ENCODE measurements at regions not wholly inside any gene's neighbourhood (a gene's known extent, or its start where the extent isn't known, plus 50 kb on each side); places are given as distances from the start of the nearest gene placed in this dataset.

- FAIRE-seq (no peak), DNase-seq (ENCODE audit: low spot score) (no peak)
These were observed 132.7 kb upstream of the ONECUT1 start for GRCh38 chr15:52922871-52923270.

GRCh38 chr15:52912172-52912571, 122.0 kb upstream of the ONECUT1 start:
- no peak for DNase-seq (ENCODE audit: low spot score)
- FAIRE-seq: no peak

DNA sequence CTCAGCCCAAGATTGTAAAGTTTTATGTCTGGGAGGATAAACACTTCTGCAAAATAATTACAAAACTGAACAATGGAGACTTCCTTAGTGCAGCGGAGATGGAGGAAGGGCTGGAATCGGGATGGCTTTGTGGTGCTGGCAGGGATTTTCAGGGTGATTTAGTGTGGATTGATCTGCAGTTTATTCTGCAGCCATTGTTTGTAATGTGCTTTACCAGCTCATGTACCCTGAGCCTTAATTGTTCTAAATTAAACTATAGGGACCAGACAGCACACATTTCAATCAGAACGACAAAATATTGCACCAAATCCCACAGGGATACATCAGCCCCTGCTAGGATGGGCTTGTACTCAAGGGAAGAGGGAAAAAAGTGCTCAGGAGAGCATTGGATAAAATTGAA, 103.2 kb upstream of the ONECUT1 start:
- FAIRE-seq (no peak), DNase-seq (ENCODE audit: low spot score) (no peak)

DNA sequence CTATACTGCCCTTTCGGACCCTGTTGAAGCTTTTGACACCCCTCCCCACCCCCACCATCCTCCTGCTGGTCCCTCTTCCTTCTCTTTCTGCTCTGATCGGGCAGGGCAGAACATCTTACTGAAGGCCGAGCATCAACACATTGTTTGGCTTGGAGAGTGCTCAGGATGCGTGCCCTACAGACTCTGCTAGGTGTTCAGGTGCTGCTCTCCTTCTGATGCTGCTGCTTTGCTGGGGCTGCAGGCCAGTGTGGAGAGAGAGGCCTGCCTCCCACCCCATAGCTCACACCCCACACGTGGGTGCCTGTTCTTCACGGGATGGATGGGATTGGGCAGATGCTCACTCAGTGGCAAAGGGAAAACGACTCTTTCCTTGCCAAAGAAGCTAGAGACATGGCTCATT, 89.8 kb upstream of the ONECUT1 start:
- DNase-seq (ENCODE audit: low spot score): no peak
- FAIRE-seq: no peak

DNA sequence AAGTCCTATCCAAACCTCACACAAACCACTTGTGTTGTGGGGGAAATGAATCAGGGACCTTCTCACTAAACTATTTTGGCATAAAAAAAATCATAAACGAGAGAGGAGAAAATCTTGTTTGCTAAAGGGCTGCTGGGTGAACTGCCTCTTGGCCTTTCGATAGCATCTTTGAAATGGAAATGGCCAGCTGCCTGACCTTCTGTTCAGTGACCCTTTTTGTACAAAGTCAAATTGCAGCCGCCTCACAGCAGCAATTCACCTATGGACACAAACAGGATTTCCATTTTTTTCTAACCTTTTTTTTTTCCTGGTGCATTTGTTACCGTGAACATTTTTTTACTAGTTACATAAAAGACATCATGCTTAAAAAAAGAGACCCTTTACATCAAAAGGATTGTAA, 89.0 kb upstream of the ONECUT1 start:
- DNase-seq (ENCODE audit: low spot score) (no peak), FAIRE-seq (no peak)

DNA sequence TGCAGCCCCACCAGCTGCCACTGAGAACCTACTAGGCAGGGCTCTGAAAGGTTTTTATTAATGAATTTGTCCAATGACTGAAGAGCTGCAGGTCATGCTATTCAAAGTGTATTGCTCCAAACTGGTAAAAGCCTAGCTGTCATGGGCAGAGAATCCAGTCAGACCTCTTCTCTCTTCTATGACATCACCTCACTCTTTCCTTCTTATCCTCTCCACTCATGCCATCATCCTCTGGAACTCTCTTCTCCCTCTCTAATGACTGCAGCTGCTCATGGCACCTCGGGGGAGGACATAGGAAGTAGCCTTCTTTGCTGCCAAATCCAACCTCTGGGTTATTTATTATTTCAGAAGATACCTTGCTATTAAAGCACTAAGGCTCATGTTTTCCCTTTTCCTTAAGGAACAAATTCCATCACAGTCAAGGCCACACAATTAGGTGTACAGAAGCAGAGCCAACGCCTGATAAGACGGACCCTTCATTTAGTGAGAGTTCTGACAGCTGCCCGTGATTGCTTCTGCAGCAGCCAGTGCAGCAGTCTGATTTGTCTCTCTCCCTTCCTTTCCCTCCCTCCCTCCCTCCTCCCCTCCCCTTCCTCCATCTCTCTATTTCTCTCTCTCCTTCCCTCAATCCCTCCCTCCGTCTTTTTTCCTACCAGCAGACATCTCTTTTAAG, 87.0 kb upstream of the ONECUT1 start:
- FAIRE-seq: no peak
- no peak for DNase-seq (ENCODE audit: low spot score)

DNA sequence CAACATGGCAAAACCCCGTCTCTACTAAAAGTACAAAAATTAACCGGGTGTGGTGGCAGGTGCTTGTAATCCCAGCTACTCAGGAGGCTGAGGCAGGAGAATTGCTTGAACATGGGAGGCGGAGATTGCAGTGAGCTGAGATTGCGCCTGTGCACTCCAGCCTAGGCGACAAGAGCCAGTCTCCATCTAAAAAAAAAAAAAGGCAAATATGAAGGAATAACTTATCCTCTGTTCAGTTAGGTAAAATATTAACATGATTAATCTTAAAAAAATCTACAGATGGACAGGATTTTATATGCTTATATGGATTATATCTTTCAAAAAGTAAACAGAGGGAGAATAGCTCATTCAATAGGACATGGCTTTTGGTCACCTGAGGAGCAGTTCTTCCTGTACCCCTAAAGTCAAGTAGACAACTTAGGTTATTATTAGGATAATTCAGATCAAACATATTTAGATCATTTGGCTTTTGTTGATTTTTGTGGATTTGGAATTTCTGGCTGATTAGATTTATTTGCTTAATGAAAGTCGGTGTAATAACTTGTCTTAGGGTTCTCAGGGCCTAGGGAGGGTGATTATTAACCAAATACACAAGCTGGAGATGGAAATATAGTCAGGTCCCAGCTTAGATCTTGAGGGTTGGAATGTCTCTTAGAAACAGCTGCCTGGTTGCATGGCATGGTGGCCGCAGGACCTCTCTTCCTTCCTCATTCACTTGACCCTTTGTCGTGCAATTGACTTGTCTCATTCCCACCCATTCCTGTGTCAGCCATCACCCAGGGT, 82.1 kb upstream of the ONECUT1 start:
- no peak for DNase-seq (ENCODE audit: low spot score)
- FAIRE-seq: no peak

DNA sequence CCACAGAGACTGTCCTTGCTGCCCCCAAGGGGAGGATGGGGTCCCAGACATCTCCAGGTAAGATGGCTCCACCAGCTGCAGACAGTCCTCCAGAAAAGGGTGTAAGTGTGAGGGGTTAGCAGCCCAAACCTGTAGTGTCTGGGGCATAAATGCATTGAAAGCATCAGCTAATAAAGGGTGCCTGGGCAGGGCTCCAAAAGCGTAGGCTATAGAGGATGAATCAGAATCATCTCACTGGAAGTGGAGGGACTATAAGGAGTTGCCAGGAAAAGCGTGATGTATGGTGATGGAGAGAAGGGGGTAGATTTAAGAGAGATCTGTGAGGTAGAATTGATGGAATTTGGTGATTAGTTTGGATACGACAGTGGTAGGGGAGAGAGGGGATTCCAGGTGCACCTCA, 79.9 kb upstream of the ONECUT1 start:
- DNase-seq (ENCODE audit: low spot score) (no peak), FAIRE-seq (no peak)

- FAIRE-seq (no peak), DNase-seq (ENCODE audit: low spot score) (no peak)
These were observed 76.6 kb upstream of the ONECUT1 start for GRCh38 chr15:52866698-52867097.

GRCh38 chr15:52862677-52863076, 72.5 kb upstream of the ONECUT1 start:
- FAIRE-seq (no peak), DNase-seq (ENCODE audit: low spot score) (no peak)

GRCh38 chr15:52858782-52859176, 68.6 kb upstream of the ONECUT1 start:
- no peak for FAIRE-seq
- DNase-seq (ENCODE audit: low spot score): no peak

DNA sequence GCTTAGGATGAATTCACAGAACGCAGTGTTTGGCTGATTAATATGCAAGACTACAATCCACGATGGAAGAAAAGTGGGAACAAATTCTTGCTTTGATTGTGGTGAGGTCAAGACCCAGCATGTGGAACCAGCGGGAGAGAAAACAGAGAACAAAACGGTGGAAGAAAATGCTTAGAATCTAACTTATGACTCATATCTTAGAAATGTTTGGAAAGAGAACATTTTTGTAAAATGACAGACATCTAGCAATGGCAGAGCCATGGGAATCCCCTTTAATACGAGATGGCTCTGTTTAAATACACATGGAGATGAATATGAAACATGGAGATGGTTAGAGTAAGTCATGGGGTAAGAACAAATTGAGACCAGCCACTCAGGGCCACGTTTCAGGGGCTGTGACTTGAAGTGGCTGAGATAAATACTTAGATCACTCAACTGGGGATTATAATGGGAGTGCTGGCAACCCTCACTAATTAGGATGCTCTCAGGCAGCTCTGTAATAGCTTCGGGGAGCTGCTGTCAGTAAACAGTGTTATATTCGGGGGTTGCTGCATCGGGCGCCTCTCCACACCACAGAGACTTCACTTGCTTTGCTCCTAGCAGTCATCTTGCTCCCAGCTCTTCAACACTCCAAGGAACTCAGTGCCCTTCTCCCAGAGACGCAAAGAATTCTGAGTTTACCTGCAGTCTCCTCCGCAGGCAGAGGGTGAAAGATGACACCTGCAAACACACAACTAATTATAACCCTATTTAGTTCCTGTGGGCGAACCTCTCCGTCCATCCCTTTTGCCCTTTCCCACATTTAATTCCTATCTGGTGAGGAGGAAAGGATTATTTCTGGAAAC, 68.0 kb upstream of the ONECUT1 start:
- DNase-seq (ENCODE audit: low spot score): peak; percentile 25
- no peak for FAIRE-seq

GRCh38 chr15:52857471-52857870, 67.3 kb upstream of the ONECUT1 start:
- FAIRE-seq (no peak), DNase-seq (ENCODE audit: low spot score) (peak; percentile 9)

- FAIRE-seq (no peak), DNase-seq (ENCODE audit: low spot score) (no peak)
These were observed 66.2 kb upstream of the ONECUT1 start for GRCh38 chr15:52856286-52856685.

DNA sequence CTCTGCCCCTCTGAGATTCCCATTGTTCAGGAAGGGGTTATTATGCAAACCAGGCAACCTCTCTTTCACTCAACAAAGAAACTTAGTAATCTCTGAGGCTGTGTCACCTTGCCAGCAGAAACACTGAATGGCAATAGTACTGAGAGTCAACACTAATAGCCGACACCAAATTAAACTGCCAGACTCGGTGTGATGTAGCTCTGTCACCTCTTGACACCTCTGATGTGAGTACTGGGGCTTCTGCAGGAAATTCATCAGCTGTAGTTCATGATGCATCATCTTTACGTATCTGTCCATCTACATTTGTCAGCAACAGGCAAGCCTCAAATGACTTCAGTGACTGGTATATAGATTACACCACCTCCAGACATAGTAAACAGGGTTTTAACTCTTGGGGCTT, 65.0 kb upstream of the ONECUT1 start:
- DNase-seq (ENCODE audit: low spot score) (no peak), FAIRE-seq (no peak)

GRCh38 chr15:52844823-52845222, 54.7 kb upstream of the ONECUT1 start:
- DNase-seq (ENCODE audit: low spot score) (no peak), FAIRE-seq (no peak)
